ENCODE measurements at regions not wholly inside any gene's neighbourhood (a gene's known extent, or its start where the extent isn't known, plus 50 kb on each side); places are given as distances from the start of the nearest gene placed in this dataset.

DNA sequence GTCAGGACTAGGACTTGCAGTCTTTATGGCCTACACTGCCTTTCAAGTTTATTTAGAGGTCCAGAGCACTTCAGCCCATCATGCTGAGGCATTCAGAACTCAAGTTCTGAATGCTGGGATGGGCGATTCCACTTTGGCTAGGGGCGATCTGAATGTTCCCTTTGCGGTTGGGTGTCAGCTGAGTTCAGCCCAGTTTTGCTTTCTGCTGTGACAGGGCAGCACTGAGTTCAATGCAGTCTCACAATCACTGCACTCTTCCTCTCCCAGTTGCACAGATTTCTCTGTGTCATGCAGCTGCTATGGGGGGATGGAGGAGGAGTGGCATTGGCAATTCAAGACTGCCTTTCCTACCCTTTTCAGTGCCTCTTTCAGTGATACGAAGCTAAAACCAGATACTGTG is 1232.0 kb upstream of the FAM98A start:
- H3K27ac ChIP-seq, result no peak overlapping the region
- TF ChIP-seq, protein P1, sequence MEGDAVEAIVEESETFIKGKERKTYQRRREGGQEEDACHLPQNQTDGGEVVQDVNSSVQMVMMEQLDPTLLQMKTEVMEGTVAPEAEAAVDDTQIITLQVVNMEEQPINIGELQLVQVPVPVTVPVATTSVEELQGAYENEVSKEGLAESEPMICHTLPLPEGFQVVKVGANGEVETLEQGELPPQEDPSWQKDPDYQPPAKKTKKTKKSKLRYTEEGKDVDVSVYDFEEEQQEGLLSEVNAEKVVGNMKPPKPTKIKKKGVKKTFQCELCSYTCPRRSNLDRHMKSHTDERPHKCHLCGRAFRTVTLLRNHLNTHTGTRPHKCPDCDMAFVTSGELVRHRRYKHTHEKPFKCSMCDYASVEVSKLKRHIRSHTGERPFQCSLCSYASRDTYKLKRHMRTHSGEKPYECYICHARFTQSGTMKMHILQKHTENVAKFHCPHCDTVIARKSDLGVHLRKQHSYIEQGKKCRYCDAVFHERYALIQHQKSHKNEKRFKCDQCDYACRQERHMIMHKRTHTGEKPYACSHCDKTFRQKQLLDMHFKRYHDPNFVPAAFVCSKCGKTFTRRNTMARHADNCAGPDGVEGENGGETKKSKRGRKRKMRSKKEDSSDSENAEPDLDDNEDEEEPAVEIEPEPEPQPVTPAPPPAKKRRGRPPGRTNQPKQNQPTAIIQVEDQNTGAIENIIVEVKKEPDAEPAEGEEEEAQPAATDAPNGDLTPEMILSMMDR (conservative IDR thresholded peaks at IDR 0.05), result no peak

DNA sequence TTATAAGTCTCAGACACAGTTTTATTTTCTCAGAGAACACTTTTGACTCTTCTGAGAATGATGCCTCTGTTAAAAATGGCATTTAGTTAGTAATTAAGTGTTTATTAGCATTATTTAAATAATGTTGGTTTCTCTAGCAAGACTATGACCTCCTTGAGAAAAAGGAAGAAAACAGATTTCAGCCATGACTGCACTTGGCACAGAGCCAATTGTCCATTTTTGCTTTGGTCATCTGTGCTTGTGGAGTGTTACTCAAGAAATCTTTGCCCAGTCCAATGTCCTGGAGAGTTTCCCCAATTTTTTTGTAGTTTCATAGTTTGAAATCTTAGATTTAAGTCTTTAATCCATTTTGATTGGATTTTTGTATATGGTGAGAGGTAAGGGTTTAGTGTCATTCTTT is 1229.4 kb upstream of the FAM98A start:
- no peak overlapping the region for H3K27ac ChIP-seq
- TF ChIP-seq, protein P1 (conservative IDR thresholded peaks at IDR 0.05), result no peak

GRCh38 chr2:34827398-34827797 is 1228.3 kb upstream of the FAM98A start:
- TF ChIP-seq, protein P1 (conservative IDR thresholded peaks at IDR 0.05), result no peak
- no peak overlapping the region for H3K27ac ChIP-seq

DNA sequence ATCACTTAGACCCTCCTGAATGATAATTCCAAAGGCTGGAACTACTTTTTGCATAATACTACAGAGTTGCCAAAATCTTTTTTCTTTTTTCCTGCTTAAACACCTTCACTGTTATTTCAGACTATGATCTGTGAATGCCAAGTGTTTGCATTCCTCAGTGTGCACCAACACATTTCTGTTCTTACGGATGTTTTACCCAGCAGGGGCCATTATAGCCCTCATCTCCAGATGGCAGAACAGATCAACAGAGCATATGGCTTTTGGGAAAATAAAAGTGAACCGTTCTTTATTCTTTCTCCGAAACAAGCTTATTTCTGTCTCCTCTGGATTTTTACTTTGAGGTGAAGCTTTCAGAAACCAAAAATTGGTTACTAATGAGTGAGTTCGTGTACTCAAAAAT is 1226.6 kb upstream of the FAM98A start:
- TF ChIP-seq, protein P1 (conservative IDR thresholded peaks at IDR 0.05), result no peak
- no peak overlapping the region for H3K27ac ChIP-seq

- no peak overlapping the region for H3K27ac ChIP-seq
- TF ChIP-seq, protein P1 (conservative IDR thresholded peaks at IDR 0.05), result no peak
These were observed 1223.5 kb upstream of the FAM98A start for GRCh38 chr2:34822616-34823015.

GRCh38 chr2:34815052-34815741 is 1216.1 kb upstream of the FAM98A start:
- H3K27ac ChIP-seq, result peak overlapping the region; percentile 52
- TF ChIP-seq, protein P1 (conservative IDR thresholded peaks at IDR 0.05), result no peak

DNA sequence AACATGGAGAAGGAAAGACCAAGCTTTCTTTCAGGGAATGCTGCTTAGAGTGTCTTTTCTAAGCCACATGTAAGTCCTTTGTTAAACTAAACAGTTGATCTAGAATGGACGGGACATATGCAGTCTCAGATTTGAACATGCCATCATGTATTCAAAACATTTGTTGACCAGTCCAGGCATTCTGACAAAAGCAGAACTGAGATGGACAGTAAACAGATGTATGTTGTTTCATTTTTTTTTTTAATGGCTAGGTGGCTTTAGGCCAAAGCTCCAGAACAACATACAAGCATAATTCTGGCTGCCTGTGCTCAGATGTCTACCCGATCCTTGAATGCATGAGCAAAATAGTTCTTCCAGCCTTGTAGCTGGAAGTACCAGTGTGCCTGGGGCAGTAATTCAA is 1211.4 kb upstream of the FAM98A start:
- TF ChIP-seq, protein P1 (conservative IDR thresholded peaks at IDR 0.05), result no peak
- no peak overlapping the region for H3K27ac ChIP-seq

All from VCaP (cell line).